ENCODE measurements at regions not wholly inside any gene's neighbourhood (a gene's known extent, or its start where the extent isn't known, plus 50 kb on each side); places are given as distances from the start of the nearest gene placed in this dataset.

GRCh38 chr12:30090258-30090657 is 306.5 kb upstream of the TMTC1 start:
- ChIA-PET CTCF (no interaction called here), POLR2A (no interaction called here)
- H3K4me1 ChIP-seq (ENCODE audit: control insufficient read depth in 2 of 2, insufficient read depth in 2 of 2, low read length in 2 of 2): no peaks in the 10 kb centered on the region
- no peaks in the 10 kb centered on the region for H3K36me3 ChIP-seq (replicated peaks in 1 of 2; ENCODE audit: control extremely low read depth in 1 of 2, control insufficient read depth in 1 of 2, extremely low read depth in 1 of 2, insufficient read depth in 2 of 2, low read length in 1 of 2)
- no CpG with 5 or more reads among the region's 2 CpGs for WGBS (ENCODE audit: insufficient coverage)
- no peak overlapping the region for H2AFZ ChIP-seq (ENCODE audit: insufficient read depth, low read depth, low read length, poor library complexity, severe bottlenecking)
- TF ChIP-seq EZH2 (IDR thresholded peaks at IDR 0.05; ENCODE audit: borderline replicate concordance, insufficient read depth, low read depth, low read length, poor library complexity, severe bottlenecking) (no peak), CTCF (IDR thresholded peaks at IDR 0.05) (no peak)
- ATAC-seq (ENCODE audit: low read depth) (no peak), DNase-seq (no peak)
- Mint-ChIP-seq H3K27me3 (no peaks in the 10 kb centered on the region), H3K4me1 (no peaks in the 10 kb centered on the region), H3K4me3 (no peak overlapping the region), H3K27ac (no peak overlapping the region), H3K9me3 (ENCODE audit: insufficient read depth) (no peaks in the 10 kb centered on the region)
- H3K9ac ChIP-seq (ENCODE audit: low read length): no peak overlapping the region
- no peak overlapping the region for H3K4me3 ChIP-seq (ENCODE audit: control extremely low read depth in 1 of 5, extremely low read depth in 1 of 5, insufficient read depth in 1 of 5, low read depth in 2 of 5, low read length in 4 of 5)
- H3K27ac ChIP-seq (ENCODE audit: low read length in 2 of 2): no peak overlapping the region
- H4K20me1 ChIP-seq (ENCODE audit: control insufficient read depth, insufficient read depth, low read length, poor library complexity, severe bottlenecking): no peaks in the 10 kb centered on the region
- H3K79me2 ChIP-seq (ENCODE audit: control insufficient read depth, insufficient read depth, low read length): no peaks in the 10 kb centered on the region
- H3K27me3 ChIP-seq (replicated peaks in 1 of 4; ENCODE audit: control extremely low read depth in 1 of 4, control insufficient read depth in 3 of 4, insufficient read depth in 4 of 4, low read length in 3 of 4): no peaks in the 10 kb centered on the region
- H3K4me2 ChIP-seq (replicated peaks; ENCODE audit: low read depth, low read length, poor library complexity, severe bottlenecking): no peak overlapping the region
- peaks cover 0 to 2% (median 0%) of the 10 kb centered on the region in 3 donors for H3K9me3 ChIP-seq (ENCODE audit: control extremely low read depth in 1 of 3, control insufficient read depth in 2 of 3, insufficient read depth in 1 of 3, low read length in 2 of 3)
- intact Hi-C loops (cut with micrococcal nuclease): no loop called here

GRCh38 chr12:30088259-30088995 is 304.7 kb upstream of the TMTC1 start:
- WGBS (ENCODE audit: insufficient coverage): no CpG with 5 or more reads among the region's 3 CpGs
- DNase-seq (no peak), ATAC-seq (ENCODE audit: low read depth) (no peak)
- H3K27me3 Mint-ChIP-seq: no peaks in the 10 kb centered on the region
- no peaks in the 10 kb centered on the region for H3K4me1 Mint-ChIP-seq
- ChIA-PET POLR2A (no interaction called here), CTCF (no interaction called here)
- H3K9me3 ChIP-seq (ENCODE audit: control extremely low read depth in 1 of 3, control insufficient read depth in 2 of 3, insufficient read depth in 1 of 3, low read length in 2 of 3): peaks cover 0 to 3% (median 0%) of the 10 kb centered on the region in 3 donors
- no peaks in the 10 kb centered on the region for H4K20me1 ChIP-seq (ENCODE audit: control insufficient read depth, insufficient read depth, low read length, poor library complexity, severe bottlenecking)
- no peaks in the 10 kb centered on the region for H3K9me3 Mint-ChIP-seq (ENCODE audit: insufficient read depth)
- H3K27ac ChIP-seq (ENCODE audit: low read length in 2 of 2): no peak overlapping the region
- H3K36me3 ChIP-seq (replicated peaks in 1 of 2; ENCODE audit: control extremely low read depth in 1 of 2, control insufficient read depth in 1 of 2, extremely low read depth in 1 of 2, insufficient read depth in 2 of 2, low read length in 1 of 2): no peaks in the 10 kb centered on the region
- no peaks in the 10 kb centered on the region for H3K79me2 ChIP-seq (ENCODE audit: control insufficient read depth, insufficient read depth, low read length)
- H3K9ac ChIP-seq (ENCODE audit: low read length): no peak overlapping the region
- no peaks in the 10 kb centered on the region for H3K4me1 ChIP-seq (ENCODE audit: control insufficient read depth in 2 of 2, insufficient read depth in 2 of 2, low read length in 2 of 2)
- H3K4me3 Mint-ChIP-seq: no peak overlapping the region
- no peak overlapping the region for H2AFZ ChIP-seq (ENCODE audit: insufficient read depth, low read depth, low read length, poor library complexity, severe bottlenecking)
- no peak overlapping the region for H3K4me3 ChIP-seq (ENCODE audit: control extremely low read depth in 1 of 5, extremely low read depth in 1 of 5, insufficient read depth in 1 of 5, low read depth in 2 of 5, low read length in 4 of 5)
- H3K4me2 ChIP-seq (replicated peaks; ENCODE audit: low read depth, low read length, poor library complexity, severe bottlenecking): no peak overlapping the region
- no peak overlapping the region for H3K27ac Mint-ChIP-seq
- no peaks in the 10 kb centered on the region for H3K27me3 ChIP-seq (replicated peaks in 1 of 4; ENCODE audit: control extremely low read depth in 1 of 4, control insufficient read depth in 3 of 4, insufficient read depth in 4 of 4, low read length in 3 of 4)
- intact Hi-C loops (cut with micrococcal nuclease): no loop called here
- no peak for TF ChIP-seq CTCF (IDR thresholded peaks at IDR 0.05)
- no peak for TF ChIP-seq EZH2 (IDR thresholded peaks at IDR 0.05; ENCODE audit: borderline replicate concordance, insufficient read depth, low read depth, low read length, poor library complexity, severe bottlenecking)
